Adrenal gland (tissue), 5 donors: ENCODE measurements at regions not wholly inside any gene's neighbourhood (a gene's known extent, or its start where the extent isn't known, plus 50 kb on each side); places are given as distances from the start of the nearest gene placed in this dataset.
"Not testable (repeated sequence)": the region's sequence is repeated elsewhere in the genome, so short reads cannot be mapped to it uniquely, and the experiment has no call there.

Source experiments
- CTCF ChIP-seq, 6 experiments: fragments of 450-650 bp in 4 of 6; fragments of 200-600 bp in 2 of 6; sonication (generic) in 1 of 6; IDR thresholded peaks; 1 replicate in 5 of 6; 2 replicates in 1 of 6; pipeline versions ENCODE4 v1.5.1 to v1.8.0; 2016 to 2021; ENCODE audit warnings: antibody characterized with exemption in 6 of 6, mild to moderate bottlenecking in 2 of 6, moderate library complexity in 1 of 6
- POLR2A ChIP-seq, 2 donors: fragments of 450-650 bp; IDR thresholded peaks; one replicate each; pipeline ENCODE4 v1.6.1; 2017; ENCODE audit warnings: antibody characterized with exemption in 2 of 2, mild to moderate bottlenecking in 2 of 2, moderate library complexity in 1 of 2
- donor health status: DM: no; HTN: no; CAD: no.

GRCh38 chr13:52303098-52303497, 102.9 kb downstream of the THSD1 start:
- TF ChIP-seq CTCF, POLR2A (IDR thresholded peaks at IDR 0.05): not testable (repeated sequence)
